NOMO-1 treated with dmso at 0.1 percent for 144 hours (cell line): ENCODE measurements at regions not wholly inside any gene's neighbourhood (a gene's known extent, or its start where the extent isn't known, plus 50 kb on each side); places are given as distances from the start of the nearest gene placed in this dataset.

Experiments used
- DNase-seq: peaks from one replicate; lab custom pipeline; 2025; ENCODE audit not compliant: unreplicated experiment; lab: John Stamatoyannopoulos, UW

DNA sequence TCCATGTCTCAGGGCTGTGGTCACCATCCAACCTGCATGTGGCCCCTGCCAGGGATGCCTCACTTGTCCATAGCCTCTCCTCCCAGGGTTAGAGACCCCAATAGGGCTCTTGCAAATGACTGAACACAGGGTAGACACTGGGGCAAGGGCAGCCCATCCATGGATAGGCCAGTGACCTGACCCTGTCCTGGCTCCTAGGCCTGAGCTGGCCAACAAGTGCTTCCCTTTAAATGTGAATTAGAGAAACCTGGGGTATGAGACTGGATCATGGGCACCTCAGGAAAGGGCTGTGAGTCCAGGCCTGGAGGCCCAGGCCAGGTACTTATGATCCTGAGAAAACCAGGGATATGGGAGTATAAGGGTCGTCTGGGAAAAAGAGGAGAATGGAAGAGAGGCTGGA lies 64.5 kb downstream of the COPS8 start:
- no peak for DNase-seq

DNA sequence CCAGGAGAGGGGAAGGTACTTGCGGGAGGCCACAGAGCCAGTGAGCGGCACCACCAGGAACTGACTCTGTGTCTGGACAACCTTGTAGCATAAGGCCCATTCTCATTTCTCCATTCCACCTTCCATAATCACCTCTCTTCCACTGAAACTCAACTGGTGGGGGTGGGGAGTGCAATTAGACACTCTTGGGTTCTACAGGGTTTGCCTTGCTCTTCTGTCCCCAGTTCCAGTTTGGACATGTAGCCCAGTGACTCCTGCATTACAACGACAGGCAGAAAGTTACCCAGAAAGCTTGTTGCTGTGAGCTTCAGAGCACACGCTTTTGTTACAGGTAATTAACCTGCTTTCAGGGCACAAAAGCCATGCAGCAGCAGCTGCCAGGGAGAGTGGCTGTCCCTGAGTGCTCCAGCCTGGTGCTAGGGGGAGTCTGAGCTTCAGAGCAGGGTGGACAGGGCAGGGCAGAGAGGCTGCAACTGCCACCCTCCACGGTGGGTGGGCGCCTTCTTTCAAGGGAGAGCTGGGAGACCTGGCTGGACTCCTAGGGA lies 65.2 kb downstream of the COPS8 start:
- DNase-seq: no peak

DNA sequence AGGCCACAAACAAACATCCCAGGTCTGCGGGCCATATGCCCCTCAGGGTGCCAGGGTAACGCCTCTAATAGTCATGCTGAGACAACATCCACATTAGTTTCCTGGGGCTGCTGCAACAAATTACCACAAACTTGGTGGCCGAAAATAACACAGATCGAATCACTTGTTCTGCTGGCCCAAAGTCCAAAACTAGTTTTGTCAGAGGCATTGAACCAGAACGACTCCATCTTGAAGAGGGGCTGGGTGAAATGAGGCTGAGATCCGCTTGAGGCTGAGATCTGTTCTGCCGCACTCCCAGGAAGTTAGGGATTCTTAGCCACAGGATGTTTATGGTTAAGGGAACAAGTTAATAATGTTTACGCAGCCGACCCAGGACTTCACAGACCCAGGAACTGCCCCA lies 66.7 kb downstream of the COPS8 start:
- no peak for DNase-seq

DNA sequence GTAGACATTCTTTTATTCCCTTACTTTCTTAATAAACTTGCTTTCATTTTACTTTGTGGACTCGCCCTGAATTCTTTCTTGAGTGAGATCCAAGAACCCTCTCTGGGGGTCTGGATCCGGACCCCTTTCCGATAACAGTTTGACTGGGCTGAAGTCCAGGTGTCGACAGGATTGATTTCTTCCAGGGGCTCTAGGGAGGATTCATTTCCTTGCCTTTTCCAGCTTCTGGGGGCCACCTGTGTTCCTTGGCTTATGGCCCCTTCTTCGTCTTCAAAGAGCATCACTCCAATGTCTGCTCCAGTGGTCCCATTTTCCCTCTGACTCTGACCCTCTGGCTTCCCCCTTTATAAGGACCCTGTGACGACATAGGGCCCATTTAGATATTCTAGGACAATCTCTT lies 67.5 kb downstream of the COPS8 start:
- DNase-seq: no peak

DNA sequence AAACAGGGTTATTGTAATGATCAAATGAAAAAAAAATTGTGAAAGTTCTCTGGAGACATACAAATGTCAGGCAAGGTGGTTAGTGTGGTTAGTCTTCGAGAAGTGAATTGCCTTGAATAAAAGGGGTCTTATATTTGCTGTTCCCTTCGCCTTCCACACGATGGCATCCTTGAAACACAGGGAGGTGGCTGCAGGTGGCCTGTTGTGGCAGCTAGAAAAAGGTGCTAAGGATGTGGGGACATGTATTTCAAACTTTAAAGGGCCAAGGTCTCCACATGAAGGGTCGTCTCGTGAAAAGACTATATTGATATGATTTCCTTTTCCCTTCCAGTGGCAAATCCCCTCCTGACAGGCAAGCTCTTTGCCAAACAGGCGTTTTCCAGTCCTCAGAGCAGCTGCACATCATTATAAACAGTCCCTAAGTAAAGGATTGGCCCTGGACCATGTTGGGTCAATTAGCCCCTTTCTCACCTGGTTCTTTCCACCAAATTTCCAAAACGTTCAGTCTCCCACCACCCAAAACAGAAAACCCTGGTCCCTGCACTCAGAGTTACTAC lies 68.5 kb downstream of the COPS8 start:
- no peak for DNase-seq

DNA sequence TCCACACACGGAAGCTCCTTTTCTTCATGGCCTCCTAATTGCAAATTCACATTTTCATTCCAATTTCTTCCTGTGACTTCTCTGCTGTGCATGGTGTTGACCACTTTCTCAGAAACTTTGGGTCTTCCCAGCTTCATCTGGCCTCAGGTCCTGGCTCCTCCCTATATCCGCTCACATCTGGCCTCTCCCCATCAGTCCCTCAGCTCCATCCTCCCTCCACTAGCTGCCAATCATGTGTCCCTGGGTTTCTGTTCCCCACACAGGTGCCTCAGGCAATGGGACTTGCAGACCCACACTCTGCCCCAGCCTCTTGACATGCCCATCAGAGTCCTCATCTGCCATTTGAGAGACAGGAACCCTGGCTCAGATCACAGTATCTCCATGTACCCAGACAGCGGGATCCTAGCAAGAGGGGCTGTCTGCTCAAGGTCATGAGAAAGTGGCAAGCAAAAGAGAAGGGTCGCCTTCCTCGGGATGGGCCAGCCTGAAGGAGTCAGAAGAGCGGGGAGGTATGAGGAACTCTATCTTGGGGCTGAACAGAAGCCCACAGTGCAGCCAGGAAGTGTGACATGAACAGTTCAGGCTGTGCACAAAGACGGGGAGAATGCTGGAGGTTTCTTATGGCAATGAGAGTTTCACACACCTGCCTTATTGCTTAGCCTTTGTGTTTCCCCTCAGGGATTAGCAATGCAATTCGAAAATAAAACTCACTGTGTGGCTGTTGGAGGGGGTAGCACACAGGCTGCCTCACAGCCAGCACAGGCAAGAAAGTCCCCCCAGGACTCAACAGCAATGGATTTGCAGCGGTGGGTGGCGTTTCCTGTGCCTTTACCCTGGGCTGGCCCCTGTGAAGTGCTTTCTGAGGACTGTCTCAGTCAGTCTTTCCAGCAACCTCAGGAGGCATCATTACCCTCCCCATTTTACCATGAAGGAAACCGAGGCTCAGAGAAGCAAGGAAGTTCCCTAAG lies 69.5 kb downstream of the COPS8 start:
- DNase-seq: no peak

DNA sequence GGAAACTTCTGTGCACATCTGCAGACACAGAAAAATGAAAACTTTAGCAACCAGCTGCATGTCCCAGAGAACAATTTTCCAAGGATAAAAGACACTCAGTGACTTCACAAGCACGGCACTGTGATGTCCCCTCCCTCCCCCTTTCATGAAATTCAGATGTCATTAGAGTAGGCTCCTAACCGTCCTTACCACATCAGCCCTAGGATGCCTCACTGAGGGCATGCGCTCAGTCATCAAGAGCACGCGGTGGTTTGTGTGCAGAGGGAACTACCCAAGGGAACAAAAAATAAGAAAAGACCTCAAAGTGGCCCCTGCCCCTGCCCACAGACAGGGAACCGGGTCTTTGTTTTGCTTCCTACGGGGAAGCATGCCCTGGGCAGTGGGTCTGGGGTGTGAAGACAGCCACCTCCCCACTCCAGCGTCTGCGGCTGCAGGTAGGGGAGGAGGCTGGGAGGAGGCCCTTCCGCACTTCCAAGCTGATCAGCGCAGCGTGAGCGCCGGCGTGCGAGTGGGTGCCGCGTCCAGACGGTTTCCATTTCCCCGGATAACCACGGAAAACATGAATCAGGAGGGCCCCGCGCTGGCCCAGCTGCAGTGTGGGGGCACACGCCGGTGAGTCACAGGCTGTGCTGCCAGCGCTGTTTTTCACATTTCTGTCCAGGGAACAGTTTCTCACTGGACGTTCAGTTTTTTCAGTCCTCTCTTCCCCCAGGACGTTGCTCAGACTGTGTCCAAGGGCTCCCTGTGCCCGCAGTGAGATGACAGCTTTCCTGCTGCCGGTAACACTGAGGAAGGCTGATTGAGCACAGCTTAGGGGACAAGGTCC lies 70.6 kb downstream of the COPS8 start:
- DNase-seq: peak; percentile 14

DNA sequence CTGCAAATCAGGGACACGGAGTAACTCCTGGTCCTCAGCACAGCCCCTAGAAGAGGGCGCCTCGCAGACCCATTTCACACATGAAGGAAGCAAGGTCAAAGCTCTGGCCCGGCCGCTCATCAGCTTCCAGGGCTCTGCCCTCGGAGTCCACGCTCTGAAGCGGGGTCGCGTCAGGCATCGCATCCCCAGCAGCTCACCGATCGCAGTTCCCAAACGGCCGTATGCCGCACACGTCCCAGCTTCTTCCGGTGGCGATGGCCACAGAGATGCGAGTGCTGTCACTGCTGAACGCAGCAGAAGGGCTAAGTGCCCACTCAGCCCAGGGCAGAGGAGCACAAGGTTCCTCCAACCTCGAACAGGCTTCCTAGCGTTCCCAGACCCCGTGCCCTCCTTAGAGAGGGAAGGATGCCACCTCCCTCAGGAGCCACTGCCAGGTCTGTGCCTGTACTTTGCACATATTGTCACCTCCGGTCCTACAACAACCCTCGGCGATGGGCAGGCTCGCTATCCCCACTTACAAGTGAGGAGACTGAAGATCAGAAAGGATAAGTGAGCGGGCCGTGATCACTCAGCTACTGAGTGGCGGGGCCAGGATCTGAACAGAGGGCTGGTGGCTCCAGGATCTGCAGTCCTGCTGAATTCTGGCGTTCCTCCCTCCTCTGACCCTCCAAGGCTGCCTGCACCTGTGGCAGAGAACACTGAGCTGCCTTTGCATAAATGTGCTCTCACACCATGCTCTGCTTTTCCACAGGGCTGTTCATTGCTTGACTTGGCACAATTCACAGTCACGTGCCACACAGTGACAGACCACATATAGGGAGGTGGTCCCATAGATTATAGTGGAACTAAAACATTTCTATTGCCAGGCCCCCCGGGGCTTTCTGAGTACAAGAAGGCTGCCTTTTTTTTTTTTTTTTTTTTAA lies 71.4 kb downstream of the COPS8 start:
- DNase-seq: no peak

DNA sequence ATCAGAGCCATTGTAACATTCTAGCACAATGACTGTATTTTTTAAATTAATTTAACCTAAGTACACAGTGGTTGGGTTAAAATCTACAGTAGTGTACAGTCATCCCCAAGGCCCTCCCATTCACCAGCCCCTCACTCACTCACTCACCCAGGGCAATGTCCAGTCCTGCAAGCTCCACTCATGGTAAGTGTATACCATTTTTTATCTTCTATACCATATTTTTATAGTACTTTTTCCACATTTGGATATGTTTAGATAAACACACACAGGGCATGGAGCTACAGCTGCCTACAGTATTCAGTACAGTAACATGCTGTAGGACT lies 72.1 kb downstream of the COPS8 start:
- no peak for DNase-seq

DNA sequence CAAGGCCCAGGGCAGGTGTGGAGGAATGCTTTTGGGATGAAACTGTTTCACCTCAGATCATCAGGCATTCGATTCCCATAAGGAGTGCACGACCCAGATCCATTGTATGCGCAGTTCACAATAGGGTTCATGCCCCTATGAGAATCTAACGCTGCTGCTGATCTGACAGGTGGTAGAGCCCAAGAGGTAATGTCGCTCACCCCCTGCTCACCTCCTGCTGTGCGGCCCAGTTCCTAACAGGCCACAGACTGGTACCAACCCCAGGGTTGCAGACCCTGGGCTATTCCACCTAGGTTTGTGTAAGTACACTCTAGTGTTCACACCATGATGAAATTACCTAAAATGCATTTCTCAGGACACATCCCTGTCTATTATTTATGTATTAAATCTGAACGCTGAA lies 72.5 kb downstream of the COPS8 start:
- no peak for DNase-seq

DNA sequence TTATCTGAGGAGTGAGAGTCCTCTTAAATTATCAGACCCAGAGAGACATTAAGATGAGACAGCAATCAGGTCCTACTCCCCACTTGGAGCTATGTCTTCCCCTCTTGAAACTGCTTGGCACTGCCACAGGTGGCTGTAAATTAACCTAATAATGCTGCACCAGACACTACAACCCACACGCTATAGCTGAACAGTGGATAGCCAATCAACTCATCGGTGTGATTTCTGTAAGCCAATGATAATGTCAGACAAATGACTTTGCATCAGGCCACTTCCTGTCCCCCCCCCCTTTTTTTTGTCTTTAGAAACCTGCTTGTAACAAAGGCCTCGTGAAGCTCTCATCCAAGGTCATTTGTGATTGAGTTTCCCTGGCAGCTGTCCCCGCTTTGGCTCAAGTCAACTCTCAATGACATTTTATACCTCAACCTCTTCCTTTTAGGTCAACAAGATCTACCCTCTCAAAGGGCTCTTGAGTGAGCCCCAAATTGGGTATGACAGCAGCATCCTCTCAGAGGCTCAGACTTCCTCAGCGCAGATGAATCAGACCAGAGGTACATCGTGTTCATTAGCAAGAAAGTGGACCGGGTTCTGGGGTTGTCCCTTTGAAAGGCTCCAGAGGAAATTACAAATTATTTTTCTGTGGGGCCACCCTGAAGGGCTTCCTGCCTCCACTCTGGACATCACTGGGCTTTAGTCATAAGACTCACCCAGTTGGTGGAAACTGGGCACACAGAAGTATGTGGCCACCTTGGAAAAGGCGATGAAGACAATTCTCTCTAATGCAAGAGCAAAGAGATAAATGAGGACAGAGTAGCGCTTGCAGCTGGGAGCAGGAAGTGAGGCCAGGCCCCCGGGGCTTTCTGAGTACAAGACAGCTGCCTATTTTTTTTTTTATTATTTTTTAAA lies 73.6 kb downstream of the COPS8 start:
- no peak for DNase-seq

DNA sequence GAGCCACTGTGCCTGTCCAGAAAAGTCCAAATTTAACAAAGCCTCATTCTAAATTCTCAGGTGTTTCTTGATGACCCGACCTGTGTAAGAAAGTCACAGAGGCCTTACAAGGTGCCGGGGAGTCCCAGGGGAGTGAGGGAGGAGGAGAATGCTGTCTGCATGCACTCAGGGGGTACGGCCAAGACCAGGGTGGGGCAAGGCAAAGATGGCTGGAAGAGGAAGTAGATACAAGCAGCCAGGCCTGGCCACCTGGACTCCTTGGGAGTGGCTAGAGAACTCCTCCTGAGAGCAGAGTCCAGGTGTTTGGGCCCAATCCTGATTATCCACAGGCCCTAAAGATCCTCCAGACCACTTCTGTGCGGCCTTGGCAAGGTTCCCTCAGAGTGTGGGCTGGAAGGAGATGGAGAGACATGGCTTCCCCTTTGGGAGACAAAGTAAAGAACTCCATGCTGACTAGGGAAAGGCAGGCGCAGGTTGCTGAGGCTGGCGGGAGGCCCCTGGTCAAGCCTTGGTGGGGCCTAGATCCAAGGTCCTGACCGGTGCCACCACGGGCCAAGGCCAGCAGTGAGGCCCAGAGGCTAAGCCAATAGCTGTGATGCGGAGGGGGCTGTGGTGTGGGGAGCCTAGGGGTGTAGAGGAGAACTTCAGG lies 74.7 kb downstream of the COPS8 start:
- no peak for DNase-seq

DNA sequence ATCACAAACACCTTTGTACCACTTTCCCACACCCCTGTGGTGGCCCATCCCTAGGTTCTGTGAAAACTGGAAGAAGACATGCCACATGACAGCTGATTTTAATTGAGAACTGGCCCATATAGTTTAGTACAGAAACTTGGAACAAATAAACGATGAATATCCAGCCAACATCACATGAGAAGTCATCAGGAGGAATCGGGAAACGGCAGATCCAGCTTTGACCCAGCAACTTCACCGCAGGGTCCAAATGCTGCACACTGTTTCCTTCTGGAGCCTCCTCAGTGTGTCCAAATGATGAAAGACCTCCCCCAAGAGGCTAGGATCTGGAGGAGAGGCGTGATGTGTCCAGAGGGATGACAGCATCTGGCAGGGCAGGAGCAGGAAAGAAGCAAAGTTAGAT lies 75.5 kb downstream of the COPS8 start:
- DNase-seq: no peak

DNA sequence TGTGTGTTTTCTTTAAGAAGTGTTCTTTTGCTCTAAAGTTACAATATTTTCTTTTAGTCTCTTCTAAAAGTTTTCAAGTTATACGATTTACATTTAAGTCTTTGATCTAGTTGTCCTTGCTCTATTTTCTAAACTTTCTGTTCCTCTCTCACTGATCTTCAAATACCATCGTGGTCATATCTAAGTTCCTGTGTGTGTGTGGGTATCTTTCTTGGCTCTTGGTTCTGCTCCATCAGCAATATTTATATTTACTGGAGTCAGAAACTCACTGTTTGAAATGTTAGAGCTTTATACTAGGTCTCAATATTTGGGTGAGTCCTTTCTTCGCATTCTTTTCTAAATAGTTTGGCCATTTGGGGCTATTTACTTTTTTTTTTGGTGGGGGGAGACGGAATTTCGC lies 77.3 kb downstream of the COPS8 start:
- no peak for DNase-seq

DNA sequence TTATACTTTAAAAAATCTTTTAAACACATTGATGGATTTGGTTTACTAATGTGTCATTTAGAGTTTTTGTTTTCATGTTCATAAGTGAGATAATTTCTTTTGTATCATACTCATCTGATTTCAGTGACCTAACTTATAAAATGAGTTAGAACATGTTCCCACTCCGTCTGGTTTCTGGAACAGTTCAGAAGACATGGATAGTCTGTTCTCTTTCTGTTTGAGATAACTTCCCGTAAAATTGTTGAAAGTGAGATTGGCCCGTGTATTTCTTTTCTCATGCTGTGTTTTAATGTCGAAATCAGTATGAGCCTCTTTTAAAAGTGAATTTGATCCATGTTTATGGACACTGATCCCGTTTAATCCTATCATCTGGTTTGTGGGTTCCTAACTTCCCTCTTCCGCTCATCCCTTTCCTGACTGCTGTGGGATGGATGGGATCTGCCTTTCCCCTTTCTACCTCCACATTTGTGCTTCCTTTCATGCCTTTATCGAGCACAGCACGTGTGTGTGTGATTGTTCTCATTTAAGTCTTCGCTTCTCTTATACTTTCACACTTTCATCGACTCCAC lies 78.9 kb downstream of the COPS8 start:
- DNase-seq: no peak

DNA sequence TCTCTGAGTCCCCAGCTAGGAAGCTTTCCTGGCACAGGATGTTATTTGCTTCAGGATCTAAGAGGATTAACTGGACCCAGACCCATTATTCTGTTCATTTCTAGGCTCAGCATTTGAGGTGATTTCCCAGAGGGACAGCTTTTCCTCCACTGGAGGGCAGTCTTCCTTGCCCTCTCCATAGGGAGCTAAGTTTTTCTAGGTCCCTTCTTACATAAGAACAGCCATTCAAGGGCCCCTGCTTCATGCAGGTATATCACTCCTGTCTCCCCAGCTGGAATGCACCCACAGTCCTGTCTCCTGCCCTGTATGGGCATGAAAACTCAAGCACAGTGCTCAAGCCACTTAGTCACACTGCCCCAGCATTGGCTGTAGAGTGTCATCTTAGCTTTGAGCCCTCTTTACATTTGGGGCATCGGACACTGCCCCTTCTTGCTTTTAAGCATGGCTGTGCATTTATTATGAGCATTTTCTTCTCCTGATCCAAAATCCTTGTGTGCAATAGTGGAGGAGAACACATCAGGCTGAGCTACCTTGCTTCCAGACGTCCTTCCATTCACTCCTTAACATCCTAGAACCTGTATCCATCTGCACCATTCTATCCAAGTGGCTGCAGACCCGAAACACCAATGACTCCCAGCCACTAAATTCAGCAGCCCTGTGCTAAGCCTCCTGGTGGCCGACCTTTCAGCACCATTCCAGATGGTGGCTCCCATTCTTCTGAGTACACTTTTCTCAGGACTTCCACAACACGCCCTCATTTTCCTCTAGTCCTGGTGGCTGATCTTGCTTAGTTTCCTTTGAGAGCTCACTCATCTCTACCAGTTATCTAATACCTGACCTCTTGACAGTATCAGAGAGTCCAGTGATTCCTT lies 80.0 kb downstream of the COPS8 start:
- DNase-seq: no peak

DNA sequence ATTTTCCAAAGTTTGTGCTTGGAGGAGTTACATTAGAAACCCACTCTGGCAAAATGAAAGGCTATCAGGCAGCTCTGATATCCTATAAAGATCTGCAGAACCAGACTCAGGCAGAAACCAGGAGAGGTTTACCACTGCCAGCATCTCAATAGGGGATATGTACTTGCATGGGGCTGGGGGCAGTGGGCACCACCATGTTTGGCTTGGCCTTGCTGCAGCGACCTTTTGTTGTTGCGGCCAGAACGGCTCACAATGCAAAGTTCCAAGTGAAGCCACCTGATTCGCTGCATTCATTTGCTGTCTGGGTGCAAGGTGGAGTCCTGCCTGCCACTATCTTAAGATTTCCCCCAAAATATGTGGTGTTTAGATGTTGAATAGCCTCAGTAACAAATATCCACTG lies 81.3 kb downstream of the COPS8 start:
- no peak for DNase-seq

DNA sequence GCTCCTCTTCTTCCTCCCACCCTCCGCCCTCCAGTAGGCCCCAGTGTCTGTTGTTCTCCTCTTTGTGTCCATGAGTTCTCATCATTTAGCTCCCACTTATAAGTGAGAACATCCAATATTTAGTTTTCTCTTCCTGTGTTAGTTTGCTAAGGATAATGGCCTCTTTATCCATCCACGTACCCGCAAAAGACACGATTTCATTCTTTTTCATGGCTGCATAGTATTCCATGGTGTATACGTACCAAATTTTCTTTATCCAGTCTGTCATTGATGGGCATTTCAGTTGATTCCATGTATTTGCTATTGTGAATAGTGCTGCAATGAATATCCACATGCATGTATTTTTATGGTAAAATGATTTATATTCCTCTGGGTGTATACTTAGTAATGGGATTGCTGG lies 82.2 kb downstream of the COPS8 start:
- DNase-seq: no peak
